ENCODE measurements at regions not wholly inside any gene's neighbourhood (a gene's known extent, or its start where the extent isn't known, plus 50 kb on each side); places are given as distances from the start of the nearest gene placed in this dataset.

DNA sequence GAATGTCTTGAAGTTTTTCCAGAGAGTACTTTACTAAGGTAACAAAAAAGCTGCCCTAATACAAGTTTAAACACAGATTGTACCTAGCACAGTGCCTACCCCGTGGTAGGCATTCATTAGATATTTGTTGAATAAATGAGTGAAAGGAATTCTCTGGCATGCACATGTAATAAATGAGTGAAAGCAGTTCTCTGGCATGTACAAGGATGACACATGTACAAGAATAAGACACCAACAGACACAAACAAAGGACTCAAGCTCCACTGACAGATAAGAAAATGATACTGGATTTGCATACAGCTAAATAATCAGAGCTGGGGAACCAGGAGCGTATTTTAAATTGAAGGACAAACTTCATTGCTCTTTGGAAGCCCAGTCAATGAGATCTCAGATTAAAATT is 535.8 kb downstream of the EFNA5 start:
- TF ChIP-seq, protein P1, sequence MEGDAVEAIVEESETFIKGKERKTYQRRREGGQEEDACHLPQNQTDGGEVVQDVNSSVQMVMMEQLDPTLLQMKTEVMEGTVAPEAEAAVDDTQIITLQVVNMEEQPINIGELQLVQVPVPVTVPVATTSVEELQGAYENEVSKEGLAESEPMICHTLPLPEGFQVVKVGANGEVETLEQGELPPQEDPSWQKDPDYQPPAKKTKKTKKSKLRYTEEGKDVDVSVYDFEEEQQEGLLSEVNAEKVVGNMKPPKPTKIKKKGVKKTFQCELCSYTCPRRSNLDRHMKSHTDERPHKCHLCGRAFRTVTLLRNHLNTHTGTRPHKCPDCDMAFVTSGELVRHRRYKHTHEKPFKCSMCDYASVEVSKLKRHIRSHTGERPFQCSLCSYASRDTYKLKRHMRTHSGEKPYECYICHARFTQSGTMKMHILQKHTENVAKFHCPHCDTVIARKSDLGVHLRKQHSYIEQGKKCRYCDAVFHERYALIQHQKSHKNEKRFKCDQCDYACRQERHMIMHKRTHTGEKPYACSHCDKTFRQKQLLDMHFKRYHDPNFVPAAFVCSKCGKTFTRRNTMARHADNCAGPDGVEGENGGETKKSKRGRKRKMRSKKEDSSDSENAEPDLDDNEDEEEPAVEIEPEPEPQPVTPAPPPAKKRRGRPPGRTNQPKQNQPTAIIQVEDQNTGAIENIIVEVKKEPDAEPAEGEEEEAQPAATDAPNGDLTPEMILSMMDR (IDR thresholded peaks at IDR 0.05; ENCODE audit: insufficient read depth, low read length, poor library complexity, severe bottlenecking) = no peak
- Histone ChIP-seq H3K36me3 (ENCODE audit: control insufficient read depth, insufficient read depth, low read length) (no peaks in the 10 kb centered on the region), H3K27me3 (ENCODE audit: control insufficient read depth, insufficient read depth, low read length) (no peaks in the 10 kb centered on the region), H3K4me3 (ENCODE audit: low read depth, low read length) (no peak overlapping the region)
- DNase-seq (ENCODE audit: low read depth) = no peak

DNA sequence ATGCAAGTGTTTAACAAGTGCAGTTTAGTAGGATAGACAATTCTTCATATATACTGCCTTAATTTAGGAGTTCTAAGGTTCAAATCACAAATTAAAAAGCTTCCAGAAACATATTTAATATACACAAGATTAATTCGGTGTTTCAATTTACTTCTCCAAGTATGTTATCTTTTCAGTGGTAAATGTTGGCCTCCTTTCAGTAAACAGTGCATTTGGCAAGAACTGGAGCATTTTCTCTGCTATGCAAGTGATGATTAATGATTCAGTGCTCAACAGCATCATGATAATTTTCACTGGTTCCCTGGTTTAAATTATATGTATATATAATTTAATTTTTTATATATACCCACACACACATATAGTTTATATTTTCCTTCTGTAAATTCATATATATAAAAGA is 541.7 kb downstream of the EFNA5 start:
- TF ChIP-seq, protein P1 (IDR thresholded peaks at IDR 0.05; ENCODE audit: insufficient read depth, low read length, poor library complexity, severe bottlenecking) = no peak
- H3K36me3 ChIP-seq (ENCODE audit: control insufficient read depth, insufficient read depth, low read length) = no peaks in the 10 kb centered on the region
- DNase-seq (ENCODE audit: low read depth) = no peak
- no peaks in the 10 kb centered on the region for H3K27me3 ChIP-seq (ENCODE audit: control insufficient read depth, insufficient read depth, low read length)
- no peak overlapping the region for H3K4me3 ChIP-seq (ENCODE audit: low read depth, low read length)

DNA sequence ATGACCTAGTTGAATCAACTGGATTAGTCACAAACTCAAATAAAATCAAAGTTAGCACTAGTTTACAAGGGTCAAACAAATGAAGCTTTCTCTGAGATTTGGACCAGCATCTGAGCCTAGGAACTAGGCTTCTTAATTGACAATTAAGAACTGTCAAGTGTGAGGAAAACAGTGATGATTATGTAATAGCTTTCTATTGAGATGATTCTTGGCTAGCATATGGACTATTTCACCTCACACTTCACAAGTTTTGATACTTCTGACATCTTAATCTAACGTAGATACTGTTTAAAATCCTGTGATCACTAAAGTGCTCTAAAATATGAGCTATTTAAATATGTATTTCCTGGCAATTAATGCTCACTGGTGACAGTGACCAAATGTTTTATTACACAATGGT is 542.9 kb downstream of the EFNA5 start:
- TF ChIP-seq, protein P1 (IDR thresholded peaks at IDR 0.05; ENCODE audit: insufficient read depth, low read length, poor library complexity, severe bottlenecking) = no peak
- no peaks in the 10 kb centered on the region for H3K36me3 ChIP-seq (ENCODE audit: control insufficient read depth, insufficient read depth, low read length)
- H3K27me3 ChIP-seq (ENCODE audit: control insufficient read depth, insufficient read depth, low read length) = no peaks in the 10 kb centered on the region
- H3K4me3 ChIP-seq (ENCODE audit: low read depth, low read length) = no peak overlapping the region
- DNase-seq (ENCODE audit: low read depth) = no peak

DNA sequence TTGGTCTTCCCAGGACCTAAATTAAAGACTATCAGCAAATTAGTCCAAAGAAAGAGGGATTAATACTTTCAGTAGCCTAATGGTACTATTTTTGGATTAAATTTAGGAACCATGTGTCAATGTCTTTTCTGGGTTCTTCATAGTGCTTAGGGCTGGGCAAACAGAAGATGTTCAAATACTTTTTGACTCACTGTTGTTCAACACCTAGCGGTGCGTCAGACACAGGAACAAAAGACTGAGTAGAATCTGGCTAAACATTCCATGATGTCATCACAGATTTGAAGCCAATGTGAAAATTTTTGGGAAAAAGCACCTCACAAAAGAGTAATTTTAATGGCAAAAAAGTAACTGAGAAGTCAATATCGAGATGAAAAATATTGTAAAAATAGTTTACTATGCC is 544.4 kb downstream of the EFNA5 start:
- Histone ChIP-seq H3K27me3 (ENCODE audit: control insufficient read depth, insufficient read depth, low read length) (no peaks in the 10 kb centered on the region), H3K36me3 (ENCODE audit: control insufficient read depth, insufficient read depth, low read length) (no peaks in the 10 kb centered on the region), H3K4me3 (ENCODE audit: low read depth, low read length) (no peak overlapping the region)
- DNase-seq (ENCODE audit: low read depth) = no peak
- TF ChIP-seq, protein P1 (IDR thresholded peaks at IDR 0.05; ENCODE audit: insufficient read depth, low read length, poor library complexity, severe bottlenecking) = no peak

DNA sequence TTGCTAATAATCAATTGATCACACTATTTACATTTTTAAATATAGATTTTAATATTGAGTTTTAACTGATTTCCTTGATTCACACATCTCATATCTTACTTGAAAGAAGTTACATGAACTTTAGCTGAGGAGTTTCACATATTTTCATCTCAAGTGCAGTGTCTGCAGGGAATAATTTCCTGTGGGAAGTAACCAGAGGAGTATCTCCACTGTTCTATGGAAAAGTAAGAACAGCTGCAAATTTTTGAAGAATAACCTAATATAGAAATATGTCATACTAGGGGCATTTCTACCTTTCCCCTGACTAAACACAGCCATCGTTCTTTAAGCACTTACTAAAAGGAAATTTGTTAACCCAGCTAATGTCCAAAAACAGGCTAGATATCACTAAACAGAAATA is 546.4 kb downstream of the EFNA5 start:
- Histone ChIP-seq H3K27me3 (ENCODE audit: control insufficient read depth, insufficient read depth, low read length) (no peaks in the 10 kb centered on the region), H3K4me3 (ENCODE audit: low read depth, low read length) (no peak overlapping the region), H3K36me3 (ENCODE audit: control insufficient read depth, insufficient read depth, low read length) (no peaks in the 10 kb centered on the region)
- TF ChIP-seq, protein P1 (IDR thresholded peaks at IDR 0.05; ENCODE audit: insufficient read depth, low read length, poor library complexity, severe bottlenecking) = no peak
- DNase-seq (ENCODE audit: low read depth) = no peak

DNA sequence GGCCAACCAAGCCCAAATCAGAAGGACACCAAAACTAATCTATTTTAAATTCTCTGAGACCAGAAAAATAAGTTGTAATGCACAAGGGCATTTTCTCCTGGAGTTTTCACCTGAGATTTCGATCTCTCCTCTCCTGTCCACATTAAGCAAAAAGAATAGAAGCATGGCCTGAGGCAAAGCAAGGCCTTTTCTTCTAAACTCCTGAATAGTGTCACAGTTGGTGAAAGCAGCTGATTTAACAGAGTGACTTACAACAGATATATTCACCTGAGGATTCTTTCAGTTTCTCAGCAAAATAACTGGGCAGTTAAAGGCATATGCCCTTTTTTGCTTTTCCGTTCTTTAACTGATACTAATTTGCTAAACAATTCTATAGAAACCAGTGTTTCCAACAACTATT is 547.7 kb downstream of the EFNA5 start:
- Histone ChIP-seq H3K27me3 (ENCODE audit: control insufficient read depth, insufficient read depth, low read length) (no peaks in the 10 kb centered on the region), H3K4me3 (ENCODE audit: low read depth, low read length) (no peak overlapping the region), H3K36me3 (ENCODE audit: control insufficient read depth, insufficient read depth, low read length) (no peaks in the 10 kb centered on the region)
- no peak for DNase-seq (ENCODE audit: low read depth)
- TF ChIP-seq, protein P1 (IDR thresholded peaks at IDR 0.05; ENCODE audit: insufficient read depth, low read length, poor library complexity, severe bottlenecking) = no peak
